ENCODE measurements at regions not wholly inside any gene's neighbourhood (a gene's known extent, or its start where the extent isn't known, plus 50 kb on each side); places are given as distances from the start of the nearest gene placed in this dataset.

- in situ Hi-C loops (cut with MboI; ENCODE audit: low sequenced_read_pairs): no loop called here
Observed at GRCh38 chr2:215749092-215749957, 264.0 kb downstream of the MREG start.

- in situ Hi-C loops (cut with MboI; ENCODE audit: low sequenced_read_pairs): no loop called here
Observed at GRCh38 chr2:215748446-215748845, 264.9 kb downstream of the MREG start.

- in situ Hi-C loops (cut with MboI; ENCODE audit: low sequenced_read_pairs): no loop called here
Observed at GRCh38 chr2:215746887-215747615, 266.3 kb downstream of the MREG start.

GRCh38 chr2:215746226-215746886, 267.0 kb downstream of the MREG start:
- in situ Hi-C loops (cut with MboI; ENCODE audit: low sequenced_read_pairs): no loop called here

GRCh38 chr2:215745331-215745730, 268.0 kb downstream of the MREG start:
- in situ Hi-C loops (cut with MboI; ENCODE audit: low sequenced_read_pairs): no loop called here

GRCh38 chr2:215744514-215744913, 268.8 kb downstream of the MREG start:
- in situ Hi-C loops (cut with MboI; ENCODE audit: low sequenced_read_pairs): no loop called here

- in situ Hi-C loops (cut with MboI; ENCODE audit: low sequenced_read_pairs): no loop called here
Observed at GRCh38 chr2:215743066-215743465, 270.3 kb downstream of the MREG start.

GRCh38 chr2:215742021-215742420, 271.3 kb downstream of the MREG start:
- in situ Hi-C loops (cut with MboI; ENCODE audit: low sequenced_read_pairs): no loop called here

- in situ Hi-C loops (cut with MboI; ENCODE audit: low sequenced_read_pairs): no loop called here
Observed at GRCh38 chr2:215740071-215740470, 273.3 kb downstream of the MREG start.

- in situ Hi-C loops (cut with MboI; ENCODE audit: low sequenced_read_pairs): no loop called here
Observed at GRCh38 chr2:215738351-215738750, 275.0 kb downstream of the MREG start.

- in situ Hi-C loops (cut with MboI; ENCODE audit: low sequenced_read_pairs): no loop called here
Observed at GRCh38 chr2:215737477-215737876, 275.9 kb downstream of the MREG start.

- in situ Hi-C loops (cut with MboI; ENCODE audit: low sequenced_read_pairs): no loop called here
Observed at GRCh38 chr2:215736653-215737290, 276.6 kb downstream of the MREG start.

GRCh38 chr2:215731108-215731658, 282.2 kb downstream of the MREG start:
- in situ Hi-C loops (cut with MboI; ENCODE audit: low sequenced_read_pairs): no loop called here

GRCh38 chr2:215729985-215730620, 283.2 kb downstream of the MREG start:
- in situ Hi-C loops (cut with MboI; ENCODE audit: low sequenced_read_pairs): no loop called here

GRCh38 chr2:215728504-215729065, 284.8 kb downstream of the MREG start:
- in situ Hi-C loops (cut with MboI; ENCODE audit: low sequenced_read_pairs): no loop called here

GRCh38 chr2:215727507-215728503, 285.5 kb downstream of the MREG start:
- in situ Hi-C loops (cut with MboI; ENCODE audit: low sequenced_read_pairs): no loop called here

- in situ Hi-C loops (cut with MboI; ENCODE audit: low sequenced_read_pairs): no loop called here
Observed at GRCh38 chr2:215726070-215726469, 287.3 kb downstream of the MREG start.

GRCh38 chr2:215724146-215724545, 288.3 kb upstream of the FN1 start:
- in situ Hi-C loops (cut with MboI; ENCODE audit: low sequenced_read_pairs): no loop called here

GRCh38 chr2:215723631-215724011, 287.8 kb upstream of the FN1 start:
- in situ Hi-C loops (cut with MboI; ENCODE audit: low sequenced_read_pairs): no loop called here
